HepG2 (cell line): ENCODE measurements at regions not wholly inside any gene's neighbourhood (a gene's known extent, or its start where the extent isn't known, plus 50 kb on each side); places are given as distances from the start of the nearest gene placed in this dataset.

Experiments
- ATAC-seq: fragments of 200-7000 bp; cut with Tn5 transposase; 3 replicates; pipeline ENCODE4 v1.9.1; 2020; ENCODE audit warnings: mild to moderate bottlenecking, moderate library complexity
- BruUV-seq: library from RNA; stranded (reverse); fragments of 400-500 nt; replicated peaks from 2 replicates; lab custom pipeline; 2021; lab: Mats Ljungman, UMichigan
- CTCF ChIA-PET: fragments of 300-600 bp; formaldehyde crosslinking; extraction: SDS; loops from one replicate; lab custom pipeline; 2021; ENCODE audit warnings: low total read pairs, inconsistent platforms, low intra/inter-chr PET ratio; lab: Yijun Ruan, JAX
- POLR2A ChIA-PET: fragments of 350-600 bp; sonication (Branson Sonifier 250); formaldehyde crosslinking; loops from one replicate; lab custom pipeline; 2020; ENCODE audit warnings: antibody characterized with exemption, inconsistent platforms; lab: Yijun Ruan, JAX
- DNase-seq: peaks from one replicate; pipeline ENCODE4 v3.0.0-alpha.2; 2015; ENCODE audit warnings: low spot score
- FAIRE-seq: peaks from 3 replicates; lab custom pipeline; 2011; peaks lifted over from hg19 to GRCh38; lab: Jason Lieb, UNC
- H2AFZ ChIP-seq: one replicate; pipeline ENCODE4 v1.6.1; 2011; ENCODE audit warnings: low read length, inconsistent platforms
- H3K27ac ChIP-seq: fragments of 300-600 bp; 3 replicates; pipeline ENCODE4 v1.8.0; 2011; ENCODE audit warnings: mixed run types, mild to moderate bottlenecking, mixed read lengths, low read length, inconsistent platforms; ENCODE audit not compliant: insufficient read depth; ENCODE audit errors: extremely low read length
- H3K27me3 ChIP-seq, 2 experiments: fragments of 200-600 bp in 1 of 2; 2 replicates in 1 of 2; 3 replicates in 1 of 2; pipeline versions ENCODE4 v1.6.0 to v1.8.0; 2011; ENCODE audit warnings: low read length in 2 of 2, mild to moderate bottlenecking in 2 of 2, moderate library complexity in 2 of 2, inconsistent platforms in 1 of 2; ENCODE audit not compliant: insufficient read depth in 2 of 2, control insufficient read depth in 1 of 2
- H3K36me3 ChIP-seq, 2 experiments: fragments of 200-600 bp in 1 of 2; replicated peaks in 1 of 2; 2 replicates in 1 of 2; 3 replicates in 1 of 2; pipeline versions ENCODE4 v1.5.1 to v1.8.0; 2011; ENCODE audit warnings: low read length in 2 of 2, inconsistent platforms in 1 of 2; ENCODE audit not compliant: insufficient read depth in 2 of 2, control insufficient read depth in 1 of 2
- H3K4me1 ChIP-seq: 2 replicates; pipeline ENCODE4 v1.5.1; 2012; ENCODE audit warnings: low read length, inconsistent platforms; ENCODE audit not compliant: insufficient read depth
- H3K4me2 ChIP-seq: 2 replicates; pipeline ENCODE4 v1.6.0; 2011; ENCODE audit warnings: low read depth, low read length, inconsistent platforms
- H3K4me3 ChIP-seq, 3 experiments: fragments of 200-600 bp in 1 of 3; sonication (generic), shearing (Covaris generic) in 1 of 3; replicated peaks in 1 of 3; 2 replicates each; pipeline ENCODE4 v1.5.1; 2011 to 2016; ENCODE audit warnings: low read length in 3 of 3, inconsistent platforms in 2 of 3, low read depth in 2 of 3, mild to moderate bottlenecking in 2 of 3, control low read depth in 1 of 3, mixed read lengths in 1 of 3; ENCODE audit not compliant: insufficient read depth in 1 of 3
- H3K79me2 ChIP-seq: one replicate; pipeline ENCODE4 v1.6.1; 2011; ENCODE audit warnings: low read length, inconsistent platforms; ENCODE audit not compliant: insufficient read depth
- H3K9ac ChIP-seq: 2 replicates; pipeline ENCODE4 v1.6.0; 2011; ENCODE audit warnings: mild to moderate bottlenecking, low read depth, low read length, inconsistent platforms; ENCODE audit not compliant: insufficient read depth
- H3K9me3 ChIP-seq: 2 replicates; pipeline ENCODE4 v1.5.1; 2012; ENCODE audit warnings: mild to moderate bottlenecking, low read length
- H4K20me1 ChIP-seq: 2 replicates; pipeline ENCODE4 v1.6.0; 2011; ENCODE audit warnings: inconsistent platforms, mild to moderate bottlenecking, low read length, moderate library complexity; ENCODE audit not compliant: insufficient read depth
- CENPX ChIP-seq: sonication (generic); formaldehyde crosslinking; IDR thresholded peaks from 2 replicates; pipeline ENCODE4 v1.9.0; 2021; ENCODE audit warnings: mild to moderate bottlenecking, missing genetic modification reagents, moderate library complexity
- ELF4 ChIP-seq: sonication (generic); formaldehyde crosslinking; IDR thresholded peaks from 2 replicates; pipeline ENCODE4 v1.5.0; 2020; ENCODE audit warnings: missing genetic modification reagents, mild to moderate bottlenecking, moderate library complexity, borderline replicate concordance
- HES4 ChIP-seq: sonication (generic); formaldehyde crosslinking; IDR thresholded peaks from 2 replicates; pipeline ENCODE4 v1.9.0; 2021; ENCODE audit warnings: mild to moderate bottlenecking, missing genetic modification reagents, borderline replicate concordance
- HMG20A ChIP-seq: IDR thresholded peaks from 2 replicates; pipeline ENCODE4 v1.6.1; 2016; ENCODE audit warnings: borderline replicate concordance
- NR2F1 ChIP-seq, 2 experiments: fragments of 450-650 bp in 1 of 2; formaldehyde crosslinking in 1 of 2; IDR thresholded peaks; 2 replicates each; pipeline versions ENCODE4 v1.5.0 to v1.6.1; 2016 to 2020; ENCODE audit warnings: mild to moderate bottlenecking in 1 of 2, missing compliant biosample characterization in 1 of 2, missing genetic modification reagents in 1 of 2, moderate library complexity in 1 of 2
- WGBS: methylation state at CpG from one replicate; pipeline ENCODE4 v1.1.6; 2017; ENCODE audit warnings: low lambda C conversion rate; 5-methylcytosine and 5-hydroxymethylcytosine counted together
- in situ Hi-C: cut with HindIII; loops from 2 replicates; pipeline ENCODE4 v1.10.0; 2017; ENCODE audit warnings: low pct_unique_long_range_greater_than_20kb; ENCODE audit not compliant: extremely low pct_ligation_motif_present
- intact Hi-C: fragments of 100-400 bp; cut with micrococcal nuclease; formaldehyde crosslinking; loops from one replicate; pipeline ENCODE4 v1.10.0; 2022; ENCODE audit not compliant: unreplicated experiment
- TF ChIP-seq, protein P1 (sequence below): sonication (generic); formaldehyde crosslinking; conservative IDR thresholded peaks from 2 replicates; pipeline ENCODE4 v1.8.0; 2022; ENCODE audit warnings: low read depth, missing genetic modification reagents

DNA sequence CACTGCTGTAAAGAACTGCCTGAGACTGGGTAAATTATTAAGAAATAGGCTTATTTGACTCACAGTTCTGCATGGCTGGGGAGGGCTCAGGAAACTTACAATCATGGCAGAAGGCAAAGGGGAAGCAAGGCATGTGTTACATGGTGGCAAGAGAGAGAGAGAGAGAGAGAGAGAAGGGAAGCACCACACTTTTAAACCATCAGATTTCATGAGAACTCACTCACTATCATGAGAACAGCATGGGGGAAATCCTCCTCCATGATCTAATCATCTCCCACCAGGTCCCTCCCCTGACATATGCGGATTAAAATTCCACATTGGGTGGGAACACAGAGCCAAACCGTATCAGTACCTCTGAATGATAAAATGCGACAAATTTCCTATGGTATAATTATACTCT lies 203.9 kb upstream of the MARCKS start:
- no peaks in the 10 kb centered on the region for H3K9me3 ChIP-seq
- WGBS: 98% methylated on average over 3 of the region's 3 CpGs
- no peak overlapping the region for H2AFZ ChIP-seq
- no peak for FAIRE-seq
- no peak overlapping the region for H3K9ac ChIP-seq
- H3K4me1 ChIP-seq: peaks cover 31% of the 10 kb centered on the region
- no TSS peak for BruUV-seq
- intact Hi-C loops: no loop called here
- H3K79me2 ChIP-seq: no peaks in the 10 kb centered on the region
- H3K4me3 ChIP-seq: no peak overlapping the region
- DNase-seq: no peak
- no peaks in the 10 kb centered on the region for H3K36me3 ChIP-seq
- H3K27ac ChIP-seq: no peak overlapping the region
- no peak for TF ChIP-seq HMG20A (CRISPR knock-in tag)
- TF ChIP-seq HES4 (CRISPR knock-in tag): no peak
- no peak for TF ChIP-seq ELF4 (CRISPR knock-in tag)
- no peak for TF ChIP-seq CENPX (CRISPR knock-in tag)
- ChIA-PET CTCF (no interaction called here), POLR2A (no interaction called here)
- in situ Hi-C loops: no loop called here
- H4K20me1 ChIP-seq: no peaks in the 10 kb centered on the region
- no peak overlapping the region for H3K4me2 ChIP-seq
- H3K27me3 ChIP-seq: no peaks in the 10 kb centered on the region
- no peak for ATAC-seq

DNA sequence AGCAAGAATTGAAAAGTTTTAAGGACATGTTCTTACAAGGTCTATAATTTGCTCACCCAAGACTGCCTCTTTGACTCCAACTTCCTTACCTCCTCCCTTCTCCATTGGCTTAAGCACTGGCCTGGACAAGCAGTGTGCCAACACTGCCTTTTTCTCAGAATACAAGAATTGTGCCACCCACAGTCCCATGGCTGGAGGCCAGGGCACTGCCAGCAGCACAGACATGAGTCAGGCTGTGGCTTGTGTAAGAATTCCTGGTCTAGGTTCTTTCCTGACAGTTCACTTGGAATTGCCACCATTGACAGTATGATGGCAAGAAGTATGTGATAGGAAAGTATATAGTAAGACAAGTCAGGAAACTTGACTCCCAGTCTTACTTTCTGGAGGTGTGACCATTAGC lies 202.7 kb upstream of the MARCKS start:
- no TSS peak for BruUV-seq
- no peaks in the 10 kb centered on the region for H3K79me2 ChIP-seq
- H3K9me3 ChIP-seq: no peaks in the 10 kb centered on the region
- H3K9ac ChIP-seq: no peak overlapping the region
- FAIRE-seq: no peak
- in situ Hi-C loops (no loop called here), intact Hi-C loops (no loop called here)
- no peak for DNase-seq
- H3K36me3 ChIP-seq: no peaks in the 10 kb centered on the region
- H3K27me3 ChIP-seq: no peaks in the 10 kb centered on the region
- TF ChIP-seq, protein P1, sequence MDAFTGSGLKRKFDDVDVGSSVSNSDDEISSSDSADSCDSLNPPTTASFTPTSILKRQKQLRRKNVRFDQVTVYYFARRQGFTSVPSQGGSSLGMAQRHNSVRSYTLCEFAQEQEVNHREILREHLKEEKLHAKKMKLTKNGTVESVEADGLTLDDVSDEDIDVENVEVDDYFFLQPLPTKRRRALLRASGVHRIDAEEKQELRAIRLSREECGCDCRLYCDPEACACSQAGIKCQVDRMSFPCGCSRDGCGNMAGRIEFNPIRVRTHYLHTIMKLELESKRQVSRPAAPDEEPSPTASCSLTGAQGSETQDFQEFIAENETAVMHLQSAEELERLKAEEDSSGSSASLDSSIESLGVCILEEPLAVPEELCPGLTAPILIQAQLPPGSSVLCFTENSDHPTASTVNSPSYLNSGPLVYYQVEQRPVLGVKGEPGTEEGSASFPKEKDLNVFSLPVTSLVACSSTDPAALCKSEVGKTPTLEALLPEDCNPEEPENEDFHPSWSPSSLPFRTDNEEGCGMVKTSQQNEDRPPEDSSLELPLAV (CRISPR knock-in tag): no peak
- no peak for TF ChIP-seq NR2F1 (CRISPR knock-in tag; IDR thresholded peaks at IDR 0.05)
- no peak overlapping the region for H3K4me3 ChIP-seq
- ATAC-seq: no peak
- POLR2A ChIA-PET: no interaction called here
- no peak overlapping the region for H3K4me2 ChIP-seq
- peaks cover 27% of the 10 kb centered on the region for H3K4me1 ChIP-seq
- H3K27ac ChIP-seq: no peak overlapping the region
- H4K20me1 ChIP-seq: no peaks in the 10 kb centered on the region
- CTCF ChIA-PET: no interaction called here
- H2AFZ ChIP-seq: no peak overlapping the region
